ENCODE measurements at regions not wholly inside any gene's neighbourhood (a gene's known extent, or its start where the extent isn't known, plus 50 kb on each side); places are given as distances from the start of the nearest gene placed in this dataset.

DNA sequence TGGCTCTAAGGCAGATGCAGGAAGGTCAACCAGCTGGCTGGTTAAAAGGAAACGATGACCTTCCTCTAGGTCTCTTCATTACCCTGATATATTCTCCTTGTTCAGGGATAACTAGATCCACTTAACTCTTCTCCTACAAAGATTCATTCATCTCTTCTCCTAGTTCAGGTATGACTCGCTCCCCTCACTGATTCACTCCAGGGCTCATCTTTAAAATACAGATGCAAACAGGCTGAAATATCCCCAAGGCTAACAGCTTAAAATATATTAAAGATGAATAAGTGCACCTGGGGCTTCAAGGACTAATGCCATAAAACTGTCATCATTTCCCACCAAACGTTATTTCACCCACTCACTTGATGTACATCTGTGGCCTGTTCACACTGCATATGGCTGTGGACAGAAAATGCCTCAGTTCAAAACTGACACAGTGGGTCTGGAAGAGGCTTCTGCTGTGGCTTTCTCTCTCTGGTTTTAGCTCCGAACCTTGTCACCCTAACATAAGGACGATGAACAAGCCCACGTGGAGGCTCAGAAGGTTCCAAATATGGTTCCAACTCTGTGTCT is 366.9 kb downstream of the DEPDC1B start:
- no peak for TF ChIP-seq YY1 (IDR thresholded peaks at IDR 0.05)
- TF ChIP-seq JUND (IDR thresholded peaks at IDR 0.05), result no peak
- TF ChIP-seq, protein P1, sequence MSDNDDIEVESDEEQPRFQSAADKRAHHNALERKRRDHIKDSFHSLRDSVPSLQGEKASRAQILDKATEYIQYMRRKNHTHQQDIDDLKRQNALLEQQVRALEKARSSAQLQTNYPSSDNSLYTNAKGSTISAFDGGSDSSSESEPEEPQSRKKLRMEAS (IDR thresholded peaks at IDR 0.05), result no peak
- TF ChIP-seq, protein P2, sequence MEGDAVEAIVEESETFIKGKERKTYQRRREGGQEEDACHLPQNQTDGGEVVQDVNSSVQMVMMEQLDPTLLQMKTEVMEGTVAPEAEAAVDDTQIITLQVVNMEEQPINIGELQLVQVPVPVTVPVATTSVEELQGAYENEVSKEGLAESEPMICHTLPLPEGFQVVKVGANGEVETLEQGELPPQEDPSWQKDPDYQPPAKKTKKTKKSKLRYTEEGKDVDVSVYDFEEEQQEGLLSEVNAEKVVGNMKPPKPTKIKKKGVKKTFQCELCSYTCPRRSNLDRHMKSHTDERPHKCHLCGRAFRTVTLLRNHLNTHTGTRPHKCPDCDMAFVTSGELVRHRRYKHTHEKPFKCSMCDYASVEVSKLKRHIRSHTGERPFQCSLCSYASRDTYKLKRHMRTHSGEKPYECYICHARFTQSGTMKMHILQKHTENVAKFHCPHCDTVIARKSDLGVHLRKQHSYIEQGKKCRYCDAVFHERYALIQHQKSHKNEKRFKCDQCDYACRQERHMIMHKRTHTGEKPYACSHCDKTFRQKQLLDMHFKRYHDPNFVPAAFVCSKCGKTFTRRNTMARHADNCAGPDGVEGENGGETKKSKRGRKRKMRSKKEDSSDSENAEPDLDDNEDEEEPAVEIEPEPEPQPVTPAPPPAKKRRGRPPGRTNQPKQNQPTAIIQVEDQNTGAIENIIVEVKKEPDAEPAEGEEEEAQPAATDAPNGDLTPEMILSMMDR (IDR thresholded peaks at IDR 0.05; ENCODE audit: low read depth, low read length, missing input control), result no peak
- no peak for TF ChIP-seq RXRA (IDR thresholded peaks at IDR 0.05)
- no peak for TF ChIP-seq TAF1 (conservative IDR thresholded peaks at IDR 0.05)
- no peak for TF ChIP-seq HNF4A (conservative IDR thresholded peaks at IDR 0.05)
- no peak for TF ChIP-seq GABPA (IDR thresholded peaks at IDR 0.05 in 1 of 2, conservative IDR thresholded peaks at IDR 0.05 in 1 of 2)
- no peak for TF ChIP-seq NR2F2 (IDR thresholded peaks at IDR 0.05)
- TF ChIP-seq RAD21 (IDR thresholded peaks at IDR 0.05), result no peak
- no peak for TF ChIP-seq EGR1 (IDR thresholded peaks at IDR 0.05; ENCODE audit: low read depth in 2 of 2)
- no peak for TF ChIP-seq REST (IDR thresholded peaks at IDR 0.05)
- TF ChIP-seq ATF3 (IDR thresholded peaks at IDR 0.05), result no peak

Measured in liver (tissue), 3 donors.